ENCODE measurements at regions not wholly inside any gene's neighbourhood (a gene's known extent, or its start where the extent isn't known, plus 50 kb on each side); places are given as distances from the start of the nearest gene placed in this dataset.

GRCh38 chr14:36402867-36403266, 82.4 kb upstream of the MBIP start (continued):
- TF ChIP-seq NR3C1 (CRISPR knock-in tag; IDR thresholded peaks at IDR 0.05) (no peak), ZC3H4 (CRISPR knock-in tag; IDR thresholded peaks at IDR 0.05; ENCODE audit: borderline replicate concordance) (no peak), ZNF550 (CRISPR knock-in tag; IDR thresholded peaks at IDR 0.05; ENCODE audit: borderline replicate concordance) (no peak)

GRCh38 chr14:36398463-36399291, 78.2 kb upstream of the MBIP start:
- Histone ChIP-seq H3K9ac (ENCODE audit: insufficient read depth, low read depth, low read length) (no peak overlapping the region), H2AFZ (ENCODE audit: low read length) (no peak overlapping the region), H3K27me3 (ENCODE audit: control insufficient read depth in 1 of 2, insufficient read depth in 2 of 2, low read length in 2 of 2) (no peaks in the 10 kb centered on the region), H3K9me3 (ENCODE audit: low read length) (no peaks in the 10 kb centered on the region), H3K4me2 (ENCODE audit: low read depth, low read length) (no peak overlapping the region), H3K27ac (ENCODE audit: extremely low read length, insufficient read depth, low read length) (no peak overlapping the region), H3K36me3 (replicated peaks in 1 of 2; ENCODE audit: control insufficient read depth in 1 of 2, insufficient read depth in 2 of 2, low read length in 2 of 2) (no peaks in the 10 kb centered on the region), H3K79me2 (ENCODE audit: insufficient read depth, low read length) (no peaks in the 10 kb centered on the region), H3K4me1 (ENCODE audit: insufficient read depth, low read length) (no peaks in the 10 kb centered on the region), H3K4me3 (replicated peaks in 1 of 3; ENCODE audit: insufficient read depth in 1 of 3, low read depth in 2 of 3, low read length in 3 of 3) (no peak overlapping the region), H4K20me1 (ENCODE audit: insufficient read depth, low read length) (no peaks in the 10 kb centered on the region)
- ATAC-seq, result no peak
- no TSS peak for BruUV-seq (replicated peaks)
- no peak for FAIRE-seq
- ChIA-PET POLR2A (no interaction called here), CTCF (ENCODE audit: low intra/inter-chr PET ratio, low total read pairs) (no interaction called here)
- no peak for TF ChIP-seq ZNF510 (CRISPR knock-in tag; IDR thresholded peaks at IDR 0.05; ENCODE audit: low read depth)
- peak; percentile 80 for TF ChIP-seq MNT (IDR thresholded peaks at IDR 0.05)
- intact Hi-C loops (cut with micrococcal nuclease; ENCODE audit: unreplicated experiment), result no loop called here
- no peak for DNase-seq (ENCODE audit: low spot score)
- in situ Hi-C loops (cut with HindIII; ENCODE audit: extremely low pct_ligation_motif_present, low pct_unique_long_range_greater_than_20kb), result no loop called here
- WGBS (ENCODE audit: low lambda C conversion rate), result 5% methylated on average over 5 of the region's 5 CpGs

- H3K36me3 ChIP-seq (replicated peaks in 1 of 2; ENCODE audit: control insufficient read depth in 1 of 2, insufficient read depth in 2 of 2, low read length in 2 of 2), result no peaks in the 10 kb centered on the region
- H3K4me3 ChIP-seq (replicated peaks in 1 of 3; ENCODE audit: insufficient read depth in 1 of 3, low read depth in 2 of 3, low read length in 3 of 3), result no peak overlapping the region
- no peak for FAIRE-seq
- no peaks in the 10 kb centered on the region for H3K9me3 ChIP-seq (ENCODE audit: low read length)
- H3K4me2 ChIP-seq (ENCODE audit: low read depth, low read length), result no peak overlapping the region
- ChIA-PET CTCF (ENCODE audit: low intra/inter-chr PET ratio, low total read pairs) (no interaction called here), POLR2A (no interaction called here)
- no peaks in the 10 kb centered on the region for H3K27me3 ChIP-seq (ENCODE audit: control insufficient read depth in 1 of 2, insufficient read depth in 2 of 2, low read length in 2 of 2)
- in situ Hi-C loops (cut with HindIII; ENCODE audit: extremely low pct_ligation_motif_present, low pct_unique_long_range_greater_than_20kb), result no loop called here
- BruUV-seq (replicated peaks), result no TSS peak
- no peaks in the 10 kb centered on the region for H3K4me1 ChIP-seq (ENCODE audit: insufficient read depth, low read length)
- no peak overlapping the region for H3K27ac ChIP-seq (ENCODE audit: extremely low read length, insufficient read depth, low read length)
- DNase-seq (ENCODE audit: low spot score), result no peak
- H3K79me2 ChIP-seq (ENCODE audit: insufficient read depth, low read length), result no peaks in the 10 kb centered on the region
- H2AFZ ChIP-seq (ENCODE audit: low read length), result no peak overlapping the region
- no peak for ATAC-seq
- H4K20me1 ChIP-seq (ENCODE audit: insufficient read depth, low read length), result no peaks in the 10 kb centered on the region
- no peak overlapping the region for H3K9ac ChIP-seq (ENCODE audit: insufficient read depth, low read depth, low read length)
- intact Hi-C loops (cut with micrococcal nuclease; ENCODE audit: unreplicated experiment), result no loop called here
- TF ChIP-seq GABPB1 (CRISPR knock-in tag; IDR thresholded peaks at IDR 0.05) (no peak), LRRFIP1 (CRISPR knock-in tag; conservative IDR thresholded peaks at IDR 0.05) (no peak), ZNF430 (CRISPR knock-in tag; IDR thresholded peaks at IDR 0.05) (no peak), PRPF4 (IDR thresholded peaks at IDR 0.05; ENCODE audit: low read depth, low read length, poor library complexity, severe bottlenecking) (no peak), MED8 (CRISPR knock-in tag; IDR thresholded peaks at IDR 0.05; ENCODE audit: insufficient replicate concordance) (no peak), TCF7 (IDR thresholded peaks at IDR 0.05; ENCODE audit: low read depth) (no peak), ZNF264 (CRISPR knock-in tag; IDR thresholded peaks at IDR 0.05) (no peak)
Observed at GRCh38 chr14:36397357-36397756, 76.9 kb upstream of the MBIP start.

Data from HepG2 (cell line).